DOHH2 (cell line): ENCODE measurements at regions not wholly inside any gene's neighbourhood (a gene's known extent, or its start where the extent isn't known, plus 50 kb on each side); places are given as distances from the start of the nearest gene placed in this dataset.

Experiments used
- H3F3A ChIP-seq: fragments of 200-600 bp; sonication (generic), shearing (Covaris generic); 2 replicates; pipeline ENCODE4 v1.6.0; 2016; ENCODE audit warnings: antibody characterized with exemption, mild to moderate bottlenecking; ENCODE audit not compliant: control insufficient read depth, insufficient read depth
- H3K27ac ChIP-seq: fragments of 200-600 bp; sonication (generic); 2 replicates; pipeline ENCODE4 v1.5.1; 2014; ENCODE audit warnings: low read depth, mild to moderate bottlenecking, low read length, moderate library complexity
- H3K27me3 ChIP-seq: fragments of 200-600 bp; sonication (generic); 2 replicates; pipeline ENCODE4 v1.6.1; 2014; ENCODE audit warnings: mild to moderate bottlenecking, low read length, mixed read lengths; ENCODE audit not compliant: control insufficient read depth
- H3K36me3 ChIP-seq: fragments of 200-600 bp; sonication (generic); 2 replicates; pipeline ENCODE4 v1.6.1; 2014; ENCODE audit warnings: mild to moderate bottlenecking, low read length, moderate library complexity, mixed read lengths; ENCODE audit not compliant: control insufficient read depth
- H3K4me1 ChIP-seq: fragments of 200-600 bp; sonication (generic); 2 replicates; pipeline ENCODE4 v1.6.1; 2014; ENCODE audit warnings: mild to moderate bottlenecking, low read length, mixed read lengths; ENCODE audit not compliant: control insufficient read depth
- H3K4me2 ChIP-seq: fragments of 200-600 bp; sonication (generic); 2 replicates; pipeline ENCODE4 v1.6.0; 2014; ENCODE audit warnings: mild to moderate bottlenecking, low read length, moderate library complexity
- H3K4me3 ChIP-seq: fragments of 200-600 bp; sonication (generic); 2 replicates; pipeline ENCODE4 v1.5.1; 2014; ENCODE audit warnings: mild to moderate bottlenecking, low read length, mixed read lengths
- H3K79me2 ChIP-seq: fragments of 200-600 bp; sonication (generic); 2 replicates; pipeline ENCODE4 v1.6.1; 2014; ENCODE audit warnings: mild to moderate bottlenecking, low read length, mixed read lengths; ENCODE audit not compliant: control insufficient read depth
- H3K9me2 ChIP-seq: fragments of 200-600 bp; sonication (generic); replicated peaks from 2 replicates; pipeline ENCODE4 v1.6.1; 2014; ENCODE audit warnings: mild to moderate bottlenecking, low read length, mixed read lengths; ENCODE audit not compliant: control insufficient read depth
- H3K9me3 ChIP-seq: fragments of 200-600 bp; sonication (generic); 2 replicates; pipeline ENCODE4 v1.6.1; 2014; ENCODE audit warnings: antibody characterized with exemption, low read length, mixed read lengths; ENCODE audit not compliant: control insufficient read depth, insufficient read depth
- H4K20me1 ChIP-seq: fragments of 200-600 bp; sonication (generic); 2 replicates; pipeline ENCODE4 v1.6.0; 2014; ENCODE audit warnings: low read depth, mild to moderate bottlenecking, antibody characterized with exemption, low read length, moderate library complexity; ENCODE audit not compliant: control insufficient read depth, insufficient read depth
- EZH2phosphoT487 ChIP-seq: fragments of 200-600 bp; sonication (generic); IDR thresholded peaks from 2 replicates; pipeline ENCODE4 v1.6.1; 2017; ENCODE audit warnings: borderline replicate concordance, mild to moderate bottlenecking, antibody characterized with exemption, low read length, moderate library complexity, mixed read lengths
- TF ChIP-seq, protein P1 (sequence below): fragments of 200-600 bp; sonication (generic); IDR thresholded peaks from one replicate; pipeline ENCODE4 v1.5.1; 2014; ENCODE audit warnings: antibody characterized with exemption, mild to moderate bottlenecking, low read depth, low read length; ENCODE audit not compliant: poor library complexity, severe bottlenecking

- Histone ChIP-seq H3K9me2 (no peaks in the 10 kb centered on the region), H3K4me3 (no peak overlapping the region), H4K20me1 (no peaks in the 10 kb centered on the region), H3K4me1 (no peaks in the 10 kb centered on the region), H3K79me2 (no peaks in the 10 kb centered on the region), H3K27me3 (peaks cover 21% of the 10 kb centered on the region), H3F3A (no peaks in the 10 kb centered on the region), H3K9me3 (no peaks in the 10 kb centered on the region), H3K27ac (no peak overlapping the region), H3K4me2 (no peak overlapping the region), H3K36me3 (no peaks in the 10 kb centered on the region)
- TF ChIP-seq, protein P1, sequence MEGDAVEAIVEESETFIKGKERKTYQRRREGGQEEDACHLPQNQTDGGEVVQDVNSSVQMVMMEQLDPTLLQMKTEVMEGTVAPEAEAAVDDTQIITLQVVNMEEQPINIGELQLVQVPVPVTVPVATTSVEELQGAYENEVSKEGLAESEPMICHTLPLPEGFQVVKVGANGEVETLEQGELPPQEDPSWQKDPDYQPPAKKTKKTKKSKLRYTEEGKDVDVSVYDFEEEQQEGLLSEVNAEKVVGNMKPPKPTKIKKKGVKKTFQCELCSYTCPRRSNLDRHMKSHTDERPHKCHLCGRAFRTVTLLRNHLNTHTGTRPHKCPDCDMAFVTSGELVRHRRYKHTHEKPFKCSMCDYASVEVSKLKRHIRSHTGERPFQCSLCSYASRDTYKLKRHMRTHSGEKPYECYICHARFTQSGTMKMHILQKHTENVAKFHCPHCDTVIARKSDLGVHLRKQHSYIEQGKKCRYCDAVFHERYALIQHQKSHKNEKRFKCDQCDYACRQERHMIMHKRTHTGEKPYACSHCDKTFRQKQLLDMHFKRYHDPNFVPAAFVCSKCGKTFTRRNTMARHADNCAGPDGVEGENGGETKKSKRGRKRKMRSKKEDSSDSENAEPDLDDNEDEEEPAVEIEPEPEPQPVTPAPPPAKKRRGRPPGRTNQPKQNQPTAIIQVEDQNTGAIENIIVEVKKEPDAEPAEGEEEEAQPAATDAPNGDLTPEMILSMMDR = no peak
- TF ChIP-seq EZH2phosphoT487 = no peak
These were observed 190.6 kb downstream of the HERPUD2 start for GRCh38 chr7:35504365-35504764.

GRCh38 chr7:35501681-35502080 lies 193.3 kb downstream of the HERPUD2 start:
- Histone ChIP-seq H3K9me3 (peaks cover 5% of the 10 kb centered on the region; the same call in 1 of the 2 replicates), H3K36me3 (no peaks in the 10 kb centered on the region), H3K4me3 (no peak overlapping the region), H4K20me1 (no peaks in the 10 kb centered on the region), H3K79me2 (no peaks in the 10 kb centered on the region), H3K4me1 (peaks cover 7% of the 10 kb centered on the region), H3K4me2 (no peak overlapping the region), H3K9me2 (no peaks in the 10 kb centered on the region), H3K27me3 (peaks cover 32% of the 10 kb centered on the region), H3F3A (no peaks in the 10 kb centered on the region), H3K27ac (no peak overlapping the region)
- no peak for TF ChIP-seq EZH2phosphoT487
- TF ChIP-seq, protein P1 = no peak

DNA sequence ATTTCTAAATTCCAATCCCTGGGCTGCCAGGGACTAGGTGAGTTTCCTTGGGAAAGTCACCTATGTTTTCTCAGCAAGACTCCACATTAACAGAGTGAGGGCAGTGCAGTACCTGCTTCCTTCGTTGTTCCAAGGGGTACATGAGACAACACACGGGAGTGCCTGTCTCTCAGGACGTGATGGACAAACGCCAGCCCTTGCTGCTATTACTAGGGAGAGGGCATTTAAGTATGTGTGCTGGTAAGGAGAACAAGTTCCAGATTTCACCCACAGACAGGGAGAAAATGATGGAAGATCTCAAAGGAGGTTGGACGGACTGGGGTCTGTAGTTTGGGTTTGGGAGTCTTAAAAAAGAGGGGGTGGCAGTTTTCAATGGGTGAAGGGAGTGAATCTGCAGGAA lies 195.7 kb downstream of the HERPUD2 start:
- Histone ChIP-seq H3K27ac (no peak overlapping the region), H3K9me3 (peaks cover 5% of the 10 kb centered on the region; the same call in 1 of the 2 replicates), H3K9me2 (no peaks in the 10 kb centered on the region), H4K20me1 (no peaks in the 10 kb centered on the region), H3K79me2 (no peaks in the 10 kb centered on the region), H3K27me3 (peaks cover 38% of the 10 kb centered on the region), H3K36me3 (no peaks in the 10 kb centered on the region), H3K4me1 (peaks cover 15% of the 10 kb centered on the region), H3F3A (no peaks in the 10 kb centered on the region), H3K4me2 (no peak overlapping the region), H3K4me3 (no peak overlapping the region)
- TF ChIP-seq EZH2phosphoT487 = no peak
- TF ChIP-seq, protein P1 = no peak

GRCh38 chr7:35498416-35498815 lies 196.5 kb downstream of the HERPUD2 start:
- Histone ChIP-seq H3F3A (no peaks in the 10 kb centered on the region), H3K9me3 (peaks cover 5% of the 10 kb centered on the region; the same call in 1 of the 2 replicates), H3K79me2 (no peaks in the 10 kb centered on the region), H3K27ac (no peak overlapping the region), H3K27me3 (peaks cover 33% of the 10 kb centered on the region), H3K4me1 (peaks cover 15% of the 10 kb centered on the region), H3K9me2 (no peaks in the 10 kb centered on the region), H3K36me3 (no peaks in the 10 kb centered on the region), H3K4me3 (no peak overlapping the region), H4K20me1 (no peaks in the 10 kb centered on the region), H3K4me2 (no peak overlapping the region)
- no peak for TF ChIP-seq EZH2phosphoT487
- TF ChIP-seq, protein P1 = no peak
